PC-9 (cell line): ENCODE measurements at regions not wholly inside any gene's neighbourhood (a gene's known extent, or its start where the extent isn't known, plus 50 kb on each side); places are given as distances from the start of the nearest gene placed in this dataset.

Experiments used
- BruUV-seq: library from RNA; stranded (reverse); fragments of 400-500 nt; replicated peaks from 2 replicates; lab custom pipeline; 2021; lab: Mats Ljungman, UMichigan
- CTCF ChIA-PET: fragments of 300-600 bp; sonication (Branson Sonifier 250); formaldehyde crosslinking; loops from one replicate; lab custom pipeline; 2022; ENCODE audit warnings: antibody characterized with exemption; lab: Charles Lee
- POLR2A ChIA-PET: fragments of 300-600 bp; sonication (Branson Sonifier 250); formaldehyde crosslinking; loops from one replicate; lab custom pipeline; 2022; ENCODE audit warnings: antibody characterized with exemption; ENCODE audit not compliant: unreplicated experiment; lab: Charles Lee
- DNase-seq, 2 experiments: peaks; one replicate each; pipeline versions ENCODE4 v3.0.0 to v3.0.0-alpha.2; 2015 to 2022; ENCODE audit warnings: mixed read lengths in 1 of 2
- H2AFZ ChIP-seq: fragments of 200-600 bp; sonication (generic); 2 replicates; pipeline ENCODE4 v1.8.1; 2017; ENCODE audit warnings: antibody characterized with exemption
- H3F3A ChIP-seq: fragments of 200-600 bp; sonication (generic); 2 replicates; pipeline ENCODE4 v1.8.1; 2017; ENCODE audit warnings: antibody characterized with exemption, mild to moderate bottlenecking, low read depth; ENCODE audit not compliant: insufficient read depth
- H3K27ac ChIP-seq: fragments of 200-600 bp; sonication (generic); 2 replicates; pipeline ENCODE4 v1.6.1; 2016; ENCODE audit warnings: mixed run types
- H3K27me3 ChIP-seq: fragments of 200-600 bp; sonication (generic); 2 replicates; pipeline ENCODE4 v1.6.1; 2016; ENCODE audit warnings: low read depth, mixed run types; ENCODE audit not compliant: insufficient read depth
- H3K36me3 ChIP-seq: fragments of 200-600 bp; sonication (generic); 2 replicates; pipeline ENCODE4 v1.6.1; 2016; ENCODE audit warnings: low read depth, mixed run types
- H3K4me1 ChIP-seq: fragments of 200-600 bp; sonication (generic); replicated peaks from 2 replicates; pipeline ENCODE4 v1.6.1; 2016; ENCODE audit warnings: mixed run types; ENCODE audit not compliant: insufficient read depth
- H3K4me2 ChIP-seq: fragments of 200-600 bp; sonication (generic); 2 replicates; pipeline ENCODE4 v1.6.1; 2017; ENCODE audit warnings: mixed run types
- H3K4me3 ChIP-seq: fragments of 200-600 bp; sonication (generic); 2 replicates; pipeline ENCODE4 v1.6.1; 2016; ENCODE audit warnings: mixed run types
- H3K79me2 ChIP-seq: fragments of 200-600 bp; sonication (generic); 2 replicates; pipeline ENCODE4 v1.6.1; 2017; ENCODE audit warnings: low read depth, mixed run types
- H3K9me2 ChIP-seq: fragments of 200-600 bp; sonication (generic); 2 replicates; pipeline ENCODE4 v1.8.1; 2017; ENCODE audit warnings: mild to moderate bottlenecking; ENCODE audit not compliant: insufficient read depth
- H3K9me3 ChIP-seq: fragments of 200-600 bp; sonication (generic); 2 replicates; pipeline ENCODE4 v1.8.1; 2016; ENCODE audit warnings: low read depth; ENCODE audit not compliant: insufficient read depth
- H4K20me1 ChIP-seq: fragments of 200-600 bp; sonication (generic); 2 replicates; pipeline ENCODE4 v1.8.1; 2017; ENCODE audit not compliant: insufficient read depth
- EZH2 ChIP-seq: fragments of 200-600 bp; sonication (generic); IDR thresholded peaks from 2 replicates; pipeline ENCODE4 v1.8.0; 2017; ENCODE audit warnings: antibody characterized with exemption, low read depth
- intact Hi-C: fragments of 100-400 bp; cut with micrococcal nuclease; formaldehyde crosslinking; loops from one replicate; pipeline ENCODE4 v1.10.0; 2022; ENCODE audit not compliant: unreplicated experiment
- TF ChIP-seq, protein P1 (sequence below): fragments of 200-600 bp; sonication (generic); conservative IDR thresholded peaks from 2 replicates; pipeline ENCODE4 v1.6.1; 2017; ENCODE audit warnings: mixed run types, antibody characterized with exemption, mild to moderate bottlenecking, moderate library complexity

- Histone ChIP-seq H4K20me1 (no peaks in the 10 kb centered on the region), H3K27me3 (no peaks in the 10 kb centered on the region), H3K36me3 (no peaks in the 10 kb centered on the region), H3K9me3 (peaks cover 8% of the 10 kb centered on the region; the same call in 1 of the 2 replicates), H3K27ac (0 out of 2 replicates have a peak overlapping the region, but pooled peaks have one; percentile 16), H2AFZ (no peak overlapping the region), H3K4me1 (peaks cover 22% of the 10 kb centered on the region), H3K9me2 (peaks cover 6% of the 10 kb centered on the region; the same call in 1 of the 2 replicates), H3K4me2 (0 out of 2 replicates have a peak overlapping the region, but pooled peaks have one; percentile 13), H3K4me3 (no peak overlapping the region), H3K79me2 (no peaks in the 10 kb centered on the region), H3F3A (peaks cover 12% of the 10 kb centered on the region; the same call in 1 of the 2 replicates)
- ChIA-PET CTCF (no interaction called here), POLR2A (no interaction called here)
- no peak for DNase-seq
- BruUV-seq = no TSS peak
- TF ChIP-seq EZH2 = no peak
- TF ChIP-seq, protein P1, sequence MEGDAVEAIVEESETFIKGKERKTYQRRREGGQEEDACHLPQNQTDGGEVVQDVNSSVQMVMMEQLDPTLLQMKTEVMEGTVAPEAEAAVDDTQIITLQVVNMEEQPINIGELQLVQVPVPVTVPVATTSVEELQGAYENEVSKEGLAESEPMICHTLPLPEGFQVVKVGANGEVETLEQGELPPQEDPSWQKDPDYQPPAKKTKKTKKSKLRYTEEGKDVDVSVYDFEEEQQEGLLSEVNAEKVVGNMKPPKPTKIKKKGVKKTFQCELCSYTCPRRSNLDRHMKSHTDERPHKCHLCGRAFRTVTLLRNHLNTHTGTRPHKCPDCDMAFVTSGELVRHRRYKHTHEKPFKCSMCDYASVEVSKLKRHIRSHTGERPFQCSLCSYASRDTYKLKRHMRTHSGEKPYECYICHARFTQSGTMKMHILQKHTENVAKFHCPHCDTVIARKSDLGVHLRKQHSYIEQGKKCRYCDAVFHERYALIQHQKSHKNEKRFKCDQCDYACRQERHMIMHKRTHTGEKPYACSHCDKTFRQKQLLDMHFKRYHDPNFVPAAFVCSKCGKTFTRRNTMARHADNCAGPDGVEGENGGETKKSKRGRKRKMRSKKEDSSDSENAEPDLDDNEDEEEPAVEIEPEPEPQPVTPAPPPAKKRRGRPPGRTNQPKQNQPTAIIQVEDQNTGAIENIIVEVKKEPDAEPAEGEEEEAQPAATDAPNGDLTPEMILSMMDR = no peak
- intact Hi-C loops = loop anchor here (5.0 kb wide), 1 partner anchor 40 kb away; no protein-coding TSS in a partner anchor
Measured at GRCh38 chr6:144912474-144912873, 627.3 kb downstream of the UTRN start.

DNA sequence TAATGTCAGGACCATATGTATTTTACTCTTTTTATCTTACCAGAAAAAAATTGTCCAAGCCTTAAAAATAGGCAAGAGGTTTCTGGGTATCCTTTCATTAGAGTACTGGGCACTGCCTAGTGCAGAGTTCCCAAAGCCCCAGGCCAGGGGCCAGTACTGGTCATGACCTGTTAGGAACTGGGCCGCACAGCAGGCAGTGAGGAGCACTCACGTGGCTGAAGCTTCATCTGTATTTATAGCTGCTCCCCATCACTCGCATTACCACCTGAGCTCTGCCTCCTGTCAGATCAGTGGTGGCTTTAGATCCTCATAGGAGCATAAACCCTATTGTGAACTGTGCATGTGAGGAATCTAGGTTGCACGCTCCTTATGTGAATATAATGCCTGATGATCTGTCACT lies 632.9 kb downstream of the UTRN start:
- POLR2A ChIA-PET = no interaction called here
- no peaks in the 10 kb centered on the region for H3K27me3 ChIP-seq
- no peak overlapping the region for H2AFZ ChIP-seq
- H3F3A ChIP-seq = 0 out of 2 replicates have a peak, but pooled peaks cover 4% of the 10 kb centered on the region
- TF ChIP-seq, protein P1 = no peak
- TF ChIP-seq EZH2 = no peak
- no peaks in the 10 kb centered on the region for H3K36me3 ChIP-seq
- peaks cover 6% of the 10 kb centered on the region; the same call in 1 of the 2 replicates for H3K9me2 ChIP-seq
- no peaks in the 10 kb centered on the region for H3K9me3 ChIP-seq
- no TSS peak for BruUV-seq
- H3K4me1 ChIP-seq = peaks cover 9% of the 10 kb centered on the region; the same call in 1 of the 2 replicates
- CTCF ChIA-PET = no interaction called here
- H3K79me2 ChIP-seq = no peaks in the 10 kb centered on the region
- H3K27ac ChIP-seq = no peak overlapping the region
- H4K20me1 ChIP-seq = no peaks in the 10 kb centered on the region
- H3K4me2 ChIP-seq = no peak overlapping the region
- H3K4me3 ChIP-seq = no peak overlapping the region
- intact Hi-C loops = no loop called here
- DNase-seq = no peak

DNA sequence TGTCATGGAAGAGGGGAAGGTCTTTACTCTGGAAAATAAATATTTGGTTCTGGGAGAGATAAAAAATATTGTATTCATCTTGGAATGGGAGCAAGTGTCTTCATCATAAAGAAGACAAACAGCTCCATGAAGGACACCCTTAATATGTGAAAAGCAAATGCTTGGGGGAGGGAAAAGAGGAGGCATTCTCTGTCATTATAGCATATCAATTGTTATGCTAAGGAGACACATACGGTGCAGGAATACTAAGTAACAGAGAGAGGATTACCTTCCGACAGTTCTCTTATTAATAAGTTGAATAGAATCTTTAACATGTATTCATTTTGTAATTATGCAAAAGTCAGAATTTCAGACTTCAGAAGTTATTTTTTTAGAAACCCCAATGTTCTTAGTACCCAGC lies 634.4 kb downstream of the UTRN start:
- ChIA-PET CTCF (no interaction called here), POLR2A (no interaction called here)
- H2AFZ ChIP-seq = no peak overlapping the region
- peaks cover 9% of the 10 kb centered on the region; the same call in 1 of the 2 replicates for H3K4me1 ChIP-seq
- H3K9me2 ChIP-seq = peaks cover 6% of the 10 kb centered on the region; the same call in 1 of the 2 replicates
- no peaks in the 10 kb centered on the region for H3K27me3 ChIP-seq
- H3K36me3 ChIP-seq = no peaks in the 10 kb centered on the region
- 0 out of 2 replicates have a peak, but pooled peaks cover 4% of the 10 kb centered on the region for H3F3A ChIP-seq
- intact Hi-C loops = no loop called here
- H4K20me1 ChIP-seq = no peaks in the 10 kb centered on the region
- H3K79me2 ChIP-seq = no peaks in the 10 kb centered on the region
- TF ChIP-seq, protein P1 = no peak
- no peak for TF ChIP-seq EZH2
- H3K4me2 ChIP-seq = no peak overlapping the region
- no peaks in the 10 kb centered on the region for H3K9me3 ChIP-seq
- no peak overlapping the region for H3K27ac ChIP-seq
- DNase-seq = no peak
- no TSS peak for BruUV-seq
- no peak overlapping the region for H3K4me3 ChIP-seq
